Loucy (cell line): ENCODE measurements at regions not wholly inside any gene's neighbourhood (a gene's known extent, or its start where the extent isn't known, plus 50 kb on each side); places are given as distances from the start of the nearest gene placed in this dataset.

Experiments
- H2AFZ ChIP-seq: fragments of 200-600 bp; sonication (generic); 2 replicates; pipeline ENCODE4 v1.6.0; 2016; ENCODE audit warnings: antibody characterized with exemption, mild to moderate bottlenecking, low read length, moderate library complexity
- H3F3A ChIP-seq: fragments of 200-600 bp; 2 replicates; pipeline ENCODE4 v1.6.0; 2016; ENCODE audit warnings: antibody characterized with exemption, low read depth, mild to moderate bottlenecking
- H3K27me3 ChIP-seq: fragments of 200-600 bp; sonication (generic); 2 replicates; pipeline ENCODE4 v1.6.1; 2014; ENCODE audit warnings: low read length, mild to moderate bottlenecking; ENCODE audit not compliant: insufficient read depth, poor library complexity, severe bottlenecking
- H3K36me3 ChIP-seq: fragments of 200-600 bp; sonication (generic); 2 replicates; pipeline ENCODE4 v1.6.1; 2016; ENCODE audit warnings: low read length; ENCODE audit not compliant: insufficient read depth
- H3K4me1 ChIP-seq: fragments of 200-600 bp; sonication (generic); 2 replicates; pipeline ENCODE4 v1.5.1; 2014; ENCODE audit warnings: low read length, mild to moderate bottlenecking; ENCODE audit not compliant: insufficient read depth, poor library complexity, severe bottlenecking
- H3K4me2 ChIP-seq: fragments of 200-600 bp; sonication (generic); 2 replicates; pipeline ENCODE4 v1.6.0; 2014; ENCODE audit warnings: antibody characterized with exemption, low read length, low read depth, mild to moderate bottlenecking; ENCODE audit not compliant: poor library complexity, severe bottlenecking
- H3K4me3 ChIP-seq: fragments of 200-600 bp; sonication (generic); 2 replicates; pipeline ENCODE4 v1.5.1; 2014; ENCODE audit warnings: low read length, mild to moderate bottlenecking, mixed read lengths; ENCODE audit not compliant: poor library complexity, severe bottlenecking
- H3K79me2 ChIP-seq: fragments of 200-600 bp; sonication (generic); 2 replicates; pipeline ENCODE4 v1.6.1; 2014; ENCODE audit warnings: low read length; ENCODE audit not compliant: insufficient read depth
- H3K9ac ChIP-seq: fragments of 200-600 bp; sonication (generic); 2 replicates; pipeline ENCODE4 v1.6.0; 2014; ENCODE audit warnings: mild to moderate bottlenecking, low read depth, low read length, moderate library complexity; ENCODE audit not compliant: poor library complexity, severe bottlenecking
- H3K9me2 ChIP-seq: fragments of 200-600 bp; sonication (generic); replicated peaks from 2 replicates; pipeline ENCODE4 v1.6.1; 2016; ENCODE audit warnings: low read depth, low read length, mixed read lengths
- H3K9me3 ChIP-seq: fragments of 200-600 bp; sonication (generic); 2 replicates; pipeline ENCODE4 v1.6.1; 2014; ENCODE audit warnings: mild to moderate bottlenecking, antibody characterized with exemption, low read length, low read depth; ENCODE audit not compliant: insufficient read depth
- H4K20me1 ChIP-seq: fragments of 200-600 bp; sonication (generic); 2 replicates; pipeline ENCODE4 v1.6.0; 2014; ENCODE audit warnings: antibody characterized with exemption, low read length, mild to moderate bottlenecking; ENCODE audit not compliant: insufficient read depth, poor library complexity, severe bottlenecking
- EZH2phosphoT487 ChIP-seq: fragments of 200-600 bp; IDR thresholded peaks from 2 replicates; pipeline ENCODE4 v1.6.1; 2018; ENCODE audit warnings: antibody characterized with exemption, mild to moderate bottlenecking, moderate library complexity, borderline replicate concordance
- TF ChIP-seq, protein P1 (sequence below): fragments of 200-600 bp; sonication (generic); conservative IDR thresholded peaks from 2 replicates; pipeline ENCODE4 v1.5.1; 2014; ENCODE audit warnings: mild to moderate bottlenecking, antibody characterized with exemption, low read length

DNA sequence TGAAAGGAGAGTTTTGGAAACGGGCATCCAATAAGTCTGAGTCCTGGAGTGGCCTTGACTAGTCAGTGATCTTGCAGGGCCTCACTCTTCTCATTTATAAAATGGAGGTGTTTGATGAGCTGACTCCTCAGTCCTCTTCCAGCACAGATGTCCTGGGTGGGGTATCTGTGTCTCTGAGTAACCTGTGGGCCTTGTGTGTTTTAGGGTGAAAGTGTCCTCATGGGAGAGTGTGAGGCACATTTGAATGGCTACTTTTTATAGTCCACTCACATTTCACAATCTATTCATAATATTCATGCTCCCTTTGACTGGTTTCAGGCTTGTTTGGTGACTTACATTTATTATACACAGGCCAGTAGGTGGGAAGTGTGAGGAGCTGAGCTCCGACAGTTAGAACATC, 106.4 kb upstream of the CELF4 start:
- Histone ChIP-seq H3K4me3 (no peak overlapping the region), H3K27me3 (no peaks in the 10 kb centered on the region), H3F3A (no peaks in the 10 kb centered on the region), H3K4me2 (no peak overlapping the region), H3K9me3 (no peaks in the 10 kb centered on the region), H3K4me1 (no peaks in the 10 kb centered on the region), H4K20me1 (no peaks in the 10 kb centered on the region), H3K9me2 (no peaks in the 10 kb centered on the region), H3K36me3 (no peaks in the 10 kb centered on the region), H2AFZ (no peak overlapping the region), H3K79me2 (no peaks in the 10 kb centered on the region), H3K9ac (no peak overlapping the region)
- no peak for TF ChIP-seq EZH2phosphoT487
- TF ChIP-seq, protein P1, sequence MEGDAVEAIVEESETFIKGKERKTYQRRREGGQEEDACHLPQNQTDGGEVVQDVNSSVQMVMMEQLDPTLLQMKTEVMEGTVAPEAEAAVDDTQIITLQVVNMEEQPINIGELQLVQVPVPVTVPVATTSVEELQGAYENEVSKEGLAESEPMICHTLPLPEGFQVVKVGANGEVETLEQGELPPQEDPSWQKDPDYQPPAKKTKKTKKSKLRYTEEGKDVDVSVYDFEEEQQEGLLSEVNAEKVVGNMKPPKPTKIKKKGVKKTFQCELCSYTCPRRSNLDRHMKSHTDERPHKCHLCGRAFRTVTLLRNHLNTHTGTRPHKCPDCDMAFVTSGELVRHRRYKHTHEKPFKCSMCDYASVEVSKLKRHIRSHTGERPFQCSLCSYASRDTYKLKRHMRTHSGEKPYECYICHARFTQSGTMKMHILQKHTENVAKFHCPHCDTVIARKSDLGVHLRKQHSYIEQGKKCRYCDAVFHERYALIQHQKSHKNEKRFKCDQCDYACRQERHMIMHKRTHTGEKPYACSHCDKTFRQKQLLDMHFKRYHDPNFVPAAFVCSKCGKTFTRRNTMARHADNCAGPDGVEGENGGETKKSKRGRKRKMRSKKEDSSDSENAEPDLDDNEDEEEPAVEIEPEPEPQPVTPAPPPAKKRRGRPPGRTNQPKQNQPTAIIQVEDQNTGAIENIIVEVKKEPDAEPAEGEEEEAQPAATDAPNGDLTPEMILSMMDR = no peak

DNA sequence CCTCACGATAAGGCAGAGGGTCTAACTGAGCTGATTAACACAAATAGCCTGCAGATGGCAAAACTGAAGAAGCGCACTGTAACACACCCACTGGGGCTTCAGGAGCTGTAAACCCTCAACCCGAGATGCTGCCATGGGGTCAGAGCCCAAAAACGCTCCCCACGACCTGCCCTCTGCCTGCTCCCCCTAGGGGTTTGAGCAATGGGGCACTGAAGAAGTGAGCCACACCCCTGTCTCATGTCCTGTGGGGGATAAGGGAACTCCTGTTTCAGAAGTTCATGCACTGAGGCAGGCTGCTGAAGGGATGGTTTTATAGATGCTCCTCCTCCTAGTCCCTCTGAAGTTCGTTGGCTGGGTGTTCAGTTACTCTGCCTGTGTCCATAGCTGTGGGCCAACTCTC, 105.9 kb upstream of the CELF4 start:
- Histone ChIP-seq H3F3A (no peaks in the 10 kb centered on the region), H3K4me3 (no peak overlapping the region), H3K4me1 (no peaks in the 10 kb centered on the region), H3K4me2 (no peak overlapping the region), H3K27me3 (no peaks in the 10 kb centered on the region), H2AFZ (no peak overlapping the region), H3K9me3 (no peaks in the 10 kb centered on the region), H3K9ac (no peak overlapping the region), H3K79me2 (no peaks in the 10 kb centered on the region), H4K20me1 (no peaks in the 10 kb centered on the region), H3K9me2 (no peaks in the 10 kb centered on the region), H3K36me3 (no peaks in the 10 kb centered on the region)
- TF ChIP-seq, protein P1 = no peak
- TF ChIP-seq EZH2phosphoT487 = no peak

DNA sequence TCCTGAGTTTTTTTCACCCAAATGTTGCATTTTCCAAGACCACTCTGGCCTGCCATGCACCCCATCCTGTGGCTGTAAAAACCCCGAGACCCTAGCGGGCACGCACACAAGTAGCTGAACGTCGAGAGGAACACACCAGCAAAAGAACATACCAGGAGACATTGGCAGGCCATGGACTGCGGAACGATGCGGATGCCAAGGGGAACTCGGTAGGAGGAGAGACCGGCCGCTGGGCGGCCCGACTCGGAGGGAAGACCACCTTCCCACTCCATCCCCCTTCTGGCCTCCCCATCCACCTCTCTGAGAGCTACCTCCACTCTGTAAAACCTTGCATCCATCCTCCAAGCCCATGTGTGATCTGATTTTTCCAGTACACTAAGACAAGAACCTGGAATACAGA, 105.5 kb upstream of the CELF4 start:
- H3K9me3 ChIP-seq = no peaks in the 10 kb centered on the region
- no peaks in the 10 kb centered on the region for H3F3A ChIP-seq
- no peak overlapping the region for H3K9ac ChIP-seq
- no peaks in the 10 kb centered on the region for H4K20me1 ChIP-seq
- no peaks in the 10 kb centered on the region for H3K27me3 ChIP-seq
- no peaks in the 10 kb centered on the region for H3K36me3 ChIP-seq
- no peak for TF ChIP-seq EZH2phosphoT487
- TF ChIP-seq, protein P1 = no peak
- no peaks in the 10 kb centered on the region for H3K79me2 ChIP-seq
- no peak overlapping the region for H3K4me2 ChIP-seq
- H2AFZ ChIP-seq = no peak overlapping the region
- H3K4me1 ChIP-seq = no peaks in the 10 kb centered on the region
- H3K9me2 ChIP-seq = no peaks in the 10 kb centered on the region
- H3K4me3 ChIP-seq = no peak overlapping the region
